Thyroid gland (tissue), 4 donors: ENCODE measurements at regions not wholly inside any gene's neighbourhood (a gene's known extent, or its start where the extent isn't known, plus 50 kb on each side); places are given as distances from the start of the nearest gene placed in this dataset.

Source experiments
- DNase-seq, 2 donors: peaks; one replicate each; pipeline ENCODE4 v3.0.0-alpha.2; 2019
- H3K27ac ChIP-seq, 3 donors: fragments of 200-600 bp; sonication (generic); 1 replicate in 2 of 3; 2 replicates in 1 of 3; pipeline ENCODE4 v1.5.1; 2016 to 2019; ENCODE audit warnings: mild to moderate bottlenecking in 1 of 3, moderate library complexity in 1 of 3
- H3K27me3 ChIP-seq: fragments of 200-600 bp; sonication (generic); one replicate; pipeline ENCODE4 v1.5.1; 2019
- H3K36me3 ChIP-seq, 2 donors: fragments of 200-600 bp; sonication (generic); one replicate each; pipeline ENCODE4 v1.5.1; 2016 to 2019
- H3K4me1 ChIP-seq, 2 donors: fragments of 200-600 bp; sonication (generic); one replicate each; pipeline ENCODE4 v1.5.1; 2017 to 2019
- H3K4me3 ChIP-seq, 3 donors: fragments of 200-600 bp; sonication (generic); replicated peaks in 1 of 3; 1 replicate in 2 of 3; 2 replicates in 1 of 3; pipeline ENCODE4 v1.5.1; 2016; ENCODE audit warnings: mild to moderate bottlenecking in 1 of 3
- H3K9me3 ChIP-seq: fragments of 200-600 bp; sonication (generic); one replicate; pipeline ENCODE4 v1.5.1; 2017
- POLR2A ChIP-seq, 2 donors: fragments of 450-650 bp; IDR thresholded peaks; one replicate each; pipeline ENCODE4 v1.6.1; 2017; ENCODE audit warnings: antibody characterized with exemption in 2 of 2, mild to moderate bottlenecking in 2 of 2, moderate library complexity in 1 of 2
- WGBS, 2 donors: methylation state at CpG; one replicate each; pipeline ENCODE4 v1.1.5; 2017; 5-methylcytosine and 5-hydroxymethylcytosine counted together
- intact Hi-C: fragments of 100-400 bp; cut with DNase I; formaldehyde crosslinking; loops from one replicate; pipeline ENCODE4 v1.15.1; 2023
- TF ChIP-seq, protein P1 (sequence below), 6 experiments: fragments of 200-600 bp in 3 of 6; fragments of 450-650 bp in 3 of 6; sonication (generic) in 3 of 6; IDR thresholded peaks; one replicate each; pipeline ENCODE4 v1.5.1; 2016 to 2019; ENCODE audit warnings: antibody characterized with exemption in 6 of 6, mild to moderate bottlenecking in 2 of 6, inconsistent platforms in 1 of 6, moderate library complexity in 1 of 6

DNA sequence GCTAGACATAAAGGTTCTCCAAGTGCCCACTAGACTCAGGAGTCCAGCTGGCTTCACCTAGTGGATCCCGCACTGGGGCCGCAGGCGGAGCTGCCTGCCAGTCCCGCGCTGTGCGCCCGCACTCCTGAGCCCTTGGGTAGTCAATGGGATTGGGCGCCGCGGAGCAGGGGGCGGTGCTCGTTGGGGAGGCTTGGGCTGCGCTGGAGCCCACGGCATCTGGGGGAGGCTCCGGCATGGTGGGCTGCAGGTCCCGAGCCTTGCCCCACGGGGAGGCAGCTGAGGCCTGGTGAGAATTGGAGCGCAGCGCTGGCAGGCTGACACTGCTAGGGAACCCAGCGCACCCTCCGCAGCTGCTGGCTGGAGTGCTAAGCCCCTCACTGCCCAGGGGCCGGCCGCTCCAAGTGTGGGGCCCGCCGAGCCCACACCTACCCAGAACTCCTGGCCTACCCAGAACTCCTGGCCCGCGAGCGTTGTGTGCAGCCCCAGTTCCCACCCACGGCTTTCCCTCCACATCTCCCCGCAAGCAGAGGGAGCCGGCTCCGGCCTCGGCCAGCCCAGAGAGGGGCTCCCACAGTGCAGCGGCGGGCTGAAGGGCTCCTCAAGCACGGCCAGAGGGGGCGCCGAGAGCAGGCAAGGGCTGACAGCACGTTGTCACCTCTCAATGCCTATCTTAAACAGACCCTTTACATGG is 260.7 kb upstream of the DMRT1 start:
- WGBS, 2 donors = 95 to 100% methylated on average over 10 to 16 of the region's 39 CpGs
- intact Hi-C loops = no loop called here
- Histone ChIP-seq H3K4me3 (no peak overlapping the region), H3K27me3 (no peaks in the 10 kb centered on the region), H3K27ac (no peak overlapping the region), H3K4me1 (no peaks in the 10 kb centered on the region), H3K9me3 (no peaks in the 10 kb centered on the region), H3K36me3 (no peaks in the 10 kb centered on the region)
- TF ChIP-seq, protein P1, sequence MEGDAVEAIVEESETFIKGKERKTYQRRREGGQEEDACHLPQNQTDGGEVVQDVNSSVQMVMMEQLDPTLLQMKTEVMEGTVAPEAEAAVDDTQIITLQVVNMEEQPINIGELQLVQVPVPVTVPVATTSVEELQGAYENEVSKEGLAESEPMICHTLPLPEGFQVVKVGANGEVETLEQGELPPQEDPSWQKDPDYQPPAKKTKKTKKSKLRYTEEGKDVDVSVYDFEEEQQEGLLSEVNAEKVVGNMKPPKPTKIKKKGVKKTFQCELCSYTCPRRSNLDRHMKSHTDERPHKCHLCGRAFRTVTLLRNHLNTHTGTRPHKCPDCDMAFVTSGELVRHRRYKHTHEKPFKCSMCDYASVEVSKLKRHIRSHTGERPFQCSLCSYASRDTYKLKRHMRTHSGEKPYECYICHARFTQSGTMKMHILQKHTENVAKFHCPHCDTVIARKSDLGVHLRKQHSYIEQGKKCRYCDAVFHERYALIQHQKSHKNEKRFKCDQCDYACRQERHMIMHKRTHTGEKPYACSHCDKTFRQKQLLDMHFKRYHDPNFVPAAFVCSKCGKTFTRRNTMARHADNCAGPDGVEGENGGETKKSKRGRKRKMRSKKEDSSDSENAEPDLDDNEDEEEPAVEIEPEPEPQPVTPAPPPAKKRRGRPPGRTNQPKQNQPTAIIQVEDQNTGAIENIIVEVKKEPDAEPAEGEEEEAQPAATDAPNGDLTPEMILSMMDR (IDR thresholded peaks at IDR 0.05) = no peak
- DNase-seq = no peak

GRCh38 chr9:581673-582497 is 259.6 kb upstream of the DMRT1 start:
- Histone ChIP-seq H3K4me1 (peaks cover 0 to 2% of the 10 kb centered on the region in 2 donors), H3K27me3 (no peaks in the 10 kb centered on the region), H3K36me3 (no peaks in the 10 kb centered on the region), H3K27ac (no peak overlapping the region), H3K9me3 (no peaks in the 10 kb centered on the region), H3K4me3 (no peak overlapping the region)
- TF ChIP-seq, protein P1 (IDR thresholded peaks at IDR 0.05) = peak in 2 of 6 experiments; percentile 17 to 19
- no peak for TF ChIP-seq POLR2A (IDR thresholded peaks at IDR 0.05)
- 77 to 90% methylated on average over 7 of the region's 7 CpGs for WGBS, 2 donors
- intact Hi-C loops = no loop called here
- DNase-seq = peak in 1 of 2 donors; percentile 23

- H3K27me3 ChIP-seq = no peaks in the 10 kb centered on the region
- no peak overlapping the region for H3K27ac ChIP-seq
- peaks cover 3 to 6% of the 10 kb centered on the region in 2 donors for H3K4me1 ChIP-seq
- no peaks in the 10 kb centered on the region for H3K36me3 ChIP-seq
- no peak overlapping the region for H3K4me3 ChIP-seq
- intact Hi-C loops = no loop called here
- H3K9me3 ChIP-seq = no peaks in the 10 kb centered on the region
- DNase-seq = no peak
- TF ChIP-seq POLR2A (IDR thresholded peaks at IDR 0.05) = no peak
- TF ChIP-seq, protein P1 (IDR thresholded peaks at IDR 0.05) = no peak
- 83 to 87% methylated on average over 3 of the region's 3 CpGs for WGBS, 2 donors
These were observed 258.7 kb upstream of the DMRT1 start for GRCh38 chr9:582775-583174.

GRCh38 chr9:587527-587926 is 254.0 kb upstream of the DMRT1 start:
- H3K27ac ChIP-seq = no peak overlapping the region
- intact Hi-C loops = no loop called here
- peaks cover 13 to 28% of the 10 kb centered on the region in 2 donors for H3K4me1 ChIP-seq

More at GRCh38 chr9:587527-587926, 254.0 kb upstream of the DMRT1 start:
- Histone ChIP-seq H3K4me3 (no peak overlapping the region), H3K36me3 (no peaks in the 10 kb centered on the region), H3K27me3 (no peaks in the 10 kb centered on the region), H3K9me3 (no peaks in the 10 kb centered on the region)
- no peak for TF ChIP-seq POLR2A (IDR thresholded peaks at IDR 0.05)
- TF ChIP-seq, protein P1 (IDR thresholded peaks at IDR 0.05) = no peak
- DNase-seq = no peak
- 95% methylated on average over 2 of the region's 2 CpGs for WGBS, 2 donors
